ENCODE measurements at regions not wholly inside any gene's neighbourhood (a gene's known extent, or its start where the extent isn't known, plus 50 kb on each side); places are given as distances from the start of the nearest gene placed in this dataset.

DNA sequence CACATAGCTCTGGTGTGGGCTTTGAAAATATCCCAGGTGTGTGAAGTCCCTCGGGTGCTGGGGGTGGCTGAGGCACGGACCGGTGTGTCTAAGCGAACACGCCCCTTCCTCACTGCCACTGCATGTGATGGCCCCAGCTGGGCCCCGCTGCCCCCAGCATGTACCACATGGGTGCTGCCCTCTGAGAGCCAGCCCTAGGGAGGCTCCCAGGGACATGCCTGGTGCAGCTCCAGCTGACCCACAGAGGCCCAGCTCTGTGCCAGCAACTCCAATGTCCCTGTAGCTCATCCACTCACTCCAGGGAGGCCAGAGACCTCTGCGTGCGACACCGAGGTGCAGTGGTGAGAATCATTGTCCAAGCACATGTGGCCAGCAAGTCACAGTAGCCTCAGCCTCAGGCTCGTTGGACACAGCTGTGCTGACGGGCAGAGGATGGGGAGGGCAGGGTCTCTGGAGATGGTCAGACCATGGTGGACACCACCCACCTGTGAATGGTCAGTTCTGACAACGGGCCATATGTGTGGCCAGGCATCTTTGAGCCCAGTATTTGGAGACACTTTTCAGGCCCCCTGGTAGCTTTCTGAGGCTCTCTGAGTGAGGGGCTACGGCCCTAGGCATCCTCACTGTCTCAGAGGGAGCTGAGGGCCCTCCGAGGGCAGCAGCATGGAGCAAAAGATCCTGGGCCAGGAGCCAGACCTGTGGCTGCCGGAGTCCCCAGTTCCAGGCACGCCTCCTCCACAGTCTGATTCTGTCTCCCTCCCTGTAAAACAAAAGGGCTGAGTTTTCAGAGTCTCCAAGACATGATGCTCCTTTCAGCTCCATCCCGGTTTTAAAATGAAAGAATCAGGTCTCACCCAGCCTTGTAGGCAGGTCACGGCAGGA is 220.7 kb downstream of the NDUFA10 start:
- intact Hi-C loops (cut with DNase I; ENCODE audit: low total_unique reads): no loop called here
- H3K27me3 ChIP-seq: no peaks in the 10 kb centered on the region
- in situ Hi-C loops (cut with MboI; ENCODE audit: low pct_ligation_motif_present in 1 of 4, low pct_unique_long_range_greater_than_20kb in 1 of 4, low sequenced_read_pairs in 3 of 4): no loop called here
- H3K27ac ChIP-seq: no peak overlapping the region
- H3K36me3 ChIP-seq: no peaks in the 10 kb centered on the region
- no peak for DNase-seq
- no peak overlapping the region for H3K4me3 ChIP-seq
- no peaks in the 10 kb centered on the region for H3K4me1 ChIP-seq
- WGBS, 2 donors (ENCODE audit: low coverage in 1 of 2): 20 to 76% methylated on average over 1 to 16 of the region's 18 CpGs
- H3K9me3 ChIP-seq: no peaks in the 10 kb centered on the region
- TF ChIP-seq POLR2AphosphoS5 (IDR thresholded peaks at IDR 0.05) (no peak), POLR2A (IDR thresholded peaks at IDR 0.05) (no peak), EP300 (IDR thresholded peaks at IDR 0.05; ENCODE audit: low read depth) (no peak), CTCF (IDR thresholded peaks at IDR 0.05) (no peak)

DNA sequence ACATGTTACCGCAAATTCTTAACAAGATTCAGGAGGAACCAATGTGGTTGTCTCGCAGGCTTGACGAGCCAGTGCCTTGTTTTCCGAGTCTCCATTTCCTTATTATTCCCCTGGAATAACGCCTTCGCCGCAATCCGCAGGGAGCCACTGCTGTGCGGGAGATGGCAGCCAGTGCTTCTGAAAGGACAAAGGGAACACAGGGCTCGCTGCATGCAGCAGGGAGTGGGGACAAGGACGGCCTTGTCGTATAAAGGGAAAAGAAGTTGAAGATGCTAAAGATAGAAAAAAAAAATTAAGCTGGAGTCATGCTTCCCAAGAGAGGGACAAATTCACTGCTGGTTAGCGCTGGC is 221.4 kb downstream of the NDUFA10 start:
- DNase-seq: no peak
- Histone ChIP-seq H3K36me3 (no peaks in the 10 kb centered on the region), H3K4me1 (no peaks in the 10 kb centered on the region), H3K9me3 (no peaks in the 10 kb centered on the region), H3K27ac (no peak overlapping the region), H3K4me3 (no peak overlapping the region), H3K27me3 (no peaks in the 10 kb centered on the region)
- no peak for TF ChIP-seq POLR2AphosphoS5 (IDR thresholded peaks at IDR 0.05)
- intact Hi-C loops (cut with DNase I; ENCODE audit: low total_unique reads): no loop called here
- in situ Hi-C loops (cut with MboI; ENCODE audit: low pct_ligation_motif_present in 1 of 4, low pct_unique_long_range_greater_than_20kb in 1 of 4, low sequenced_read_pairs in 3 of 4): no loop called here
- 81 to 83% methylated on average over 1 to 13 of the region's 13 CpGs for WGBS, 2 donors (ENCODE audit: low coverage in 1 of 2)

- no peak overlapping the region for H3K27ac ChIP-seq
- no peak overlapping the region for H3K4me3 ChIP-seq
- no peaks in the 10 kb centered on the region for H3K9me3 ChIP-seq
- WGBS, 2 donors (ENCODE audit: low coverage in 1 of 2): 87 to 93% methylated on average over 15 to 21 of the region's 21 CpGs
- intact Hi-C loops (cut with DNase I; ENCODE audit: low total_unique reads) (no loop called here), in situ Hi-C loops (cut with MboI; ENCODE audit: low pct_ligation_motif_present in 1 of 4, low pct_unique_long_range_greater_than_20kb in 1 of 4, low sequenced_read_pairs in 3 of 4) (no loop called here)
- no peaks in the 10 kb centered on the region for H3K27me3 ChIP-seq
- no peak for DNase-seq
- H3K36me3 ChIP-seq: no peaks in the 10 kb centered on the region
- H3K4me1 ChIP-seq: no peaks in the 10 kb centered on the region
- no peak for TF ChIP-seq POLR2A (IDR thresholded peaks at IDR 0.05)
- no peak for TF ChIP-seq EP300 (IDR thresholded peaks at IDR 0.05; ENCODE audit: low read depth)
- TF ChIP-seq POLR2AphosphoS5 (IDR thresholded peaks at IDR 0.05): no peak
- TF ChIP-seq CTCF (IDR thresholded peaks at IDR 0.05): no peak
Measured at GRCh38 chr2:239803102-239803765, 221.9 kb downstream of the NDUFA10 start.

DNA sequence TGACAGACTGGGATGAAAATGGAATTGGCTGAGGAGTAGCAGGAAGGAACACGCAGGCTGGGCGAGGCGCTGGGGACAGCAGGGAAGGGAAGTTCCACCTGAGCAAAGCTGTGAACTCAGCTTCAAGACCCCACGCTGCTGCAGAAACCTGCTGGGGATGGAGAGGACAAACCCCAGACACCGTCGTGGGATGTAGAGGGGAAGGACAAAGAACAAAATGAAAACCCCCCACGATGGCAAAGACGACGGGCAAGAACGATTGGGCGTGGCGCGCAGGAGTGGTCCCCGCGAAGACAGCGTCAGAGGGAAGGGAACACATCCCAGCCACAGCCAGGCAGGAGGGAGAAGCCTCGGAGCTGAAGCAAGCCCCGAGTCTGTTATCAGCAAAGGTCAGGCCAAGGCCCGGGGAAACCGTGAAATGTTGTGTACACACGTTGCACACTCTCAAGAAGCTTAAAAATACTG is 222.9 kb downstream of the NDUFA10 start:
- Histone ChIP-seq H3K27ac (no peak overlapping the region), H3K36me3 (no peaks in the 10 kb centered on the region), H3K4me3 (no peak overlapping the region), H3K27me3 (no peaks in the 10 kb centered on the region), H3K9me3 (no peaks in the 10 kb centered on the region), H3K4me1 (no peaks in the 10 kb centered on the region)
- WGBS, 2 donors (ENCODE audit: low coverage in 1 of 2): 47 to 72% methylated on average over 3 to 21 of the region's 21 CpGs
- DNase-seq: no peak
- TF ChIP-seq POLR2A (IDR thresholded peaks at IDR 0.05): no peak
- TF ChIP-seq POLR2AphosphoS5 (IDR thresholded peaks at IDR 0.05): no peak
- no peak for TF ChIP-seq EP300 (IDR thresholded peaks at IDR 0.05; ENCODE audit: low read depth)
- TF ChIP-seq CTCF (IDR thresholded peaks at IDR 0.05): no peak
- in situ Hi-C loops (cut with MboI; ENCODE audit: low pct_ligation_motif_present in 1 of 4, low pct_unique_long_range_greater_than_20kb in 1 of 4, low sequenced_read_pairs in 3 of 4) (no loop called here), intact Hi-C loops (cut with DNase I; ENCODE audit: low total_unique reads) (no loop called here)
